ENCODE measurements at regions not wholly inside any gene's neighbourhood (a gene's known extent, or its start where the extent isn't known, plus 50 kb on each side); places are given as distances from the start of the nearest gene placed in this dataset.

DNA sequence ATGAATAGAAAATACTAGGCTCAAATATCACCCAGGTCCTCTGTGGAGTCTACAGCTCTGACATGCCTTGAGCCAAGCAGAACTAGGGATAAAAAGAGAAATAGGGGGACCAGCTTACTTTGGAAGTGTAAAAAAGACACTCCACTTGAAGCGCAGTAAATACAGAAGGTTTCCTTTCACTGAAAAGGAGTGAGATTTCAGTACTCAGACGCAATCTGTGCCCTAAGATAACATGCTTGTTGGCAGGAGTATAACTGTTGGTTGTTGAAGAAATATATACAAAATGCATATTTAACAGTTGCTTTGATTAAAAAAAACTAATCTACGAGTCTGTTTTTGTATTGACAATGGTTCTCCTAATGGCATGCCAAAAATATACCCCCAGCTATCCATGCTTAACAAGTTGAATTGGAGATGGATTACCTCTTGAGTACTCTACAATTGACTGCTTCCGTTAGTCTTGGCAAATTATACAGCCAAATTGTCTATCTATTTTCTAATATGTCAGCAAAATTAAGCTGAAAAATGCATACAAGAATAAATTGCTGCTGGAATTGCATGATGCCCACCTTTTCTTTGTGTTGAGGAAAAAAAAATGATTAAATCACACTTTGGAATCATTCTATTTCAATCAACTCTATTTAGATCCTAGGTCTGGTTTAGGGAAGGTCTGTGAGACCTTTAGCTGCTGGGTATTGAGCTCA, 91.6 kb downstream of the FAT3 start:
- TF ChIP-seq POLR2A (IDR thresholded peaks at IDR 0.05; ENCODE audit: low read depth, low read length) (no peak), POLR2AphosphoS5 (IDR thresholded peaks at IDR 0.05; ENCODE audit: low read depth, low read length) (no peak), TAF1 (IDR thresholded peaks at IDR 0.05; ENCODE audit: borderline replicate concordance, low read depth, low read length) (no peak)
